ENCODE measurements at regions not wholly inside any gene's neighbourhood (a gene's known extent, or its start where the extent isn't known, plus 50 kb on each side); places are given as distances from the start of the nearest gene placed in this dataset.

DNA sequence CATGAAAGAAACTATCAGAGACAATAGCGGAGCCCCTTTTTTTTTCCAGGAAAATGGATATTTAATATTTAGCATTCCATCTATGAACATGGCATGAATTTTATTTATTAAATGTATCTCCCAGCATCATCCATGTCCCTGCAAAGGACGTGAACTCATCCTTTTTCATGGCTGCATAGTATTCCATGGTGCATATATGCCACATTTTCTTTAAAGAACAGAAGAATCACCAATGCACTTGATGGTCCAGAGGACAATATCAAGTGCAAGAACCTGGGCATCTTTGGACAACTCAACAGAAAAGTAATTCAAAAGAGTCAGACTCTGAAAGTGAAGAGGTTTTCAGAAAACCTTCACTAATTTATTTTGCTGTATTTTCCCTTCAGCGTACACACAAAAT is 133.0 kb upstream of the SLC7A14 start:
- TF ChIP-seq POLR2A (IDR thresholded peaks at IDR 0.05) (no peak), POLR2AphosphoS5 (IDR thresholded peaks at IDR 0.05) (no peak), EP300 (IDR thresholded peaks at IDR 0.05) (no peak)
- TF ChIP-seq, protein P1, sequence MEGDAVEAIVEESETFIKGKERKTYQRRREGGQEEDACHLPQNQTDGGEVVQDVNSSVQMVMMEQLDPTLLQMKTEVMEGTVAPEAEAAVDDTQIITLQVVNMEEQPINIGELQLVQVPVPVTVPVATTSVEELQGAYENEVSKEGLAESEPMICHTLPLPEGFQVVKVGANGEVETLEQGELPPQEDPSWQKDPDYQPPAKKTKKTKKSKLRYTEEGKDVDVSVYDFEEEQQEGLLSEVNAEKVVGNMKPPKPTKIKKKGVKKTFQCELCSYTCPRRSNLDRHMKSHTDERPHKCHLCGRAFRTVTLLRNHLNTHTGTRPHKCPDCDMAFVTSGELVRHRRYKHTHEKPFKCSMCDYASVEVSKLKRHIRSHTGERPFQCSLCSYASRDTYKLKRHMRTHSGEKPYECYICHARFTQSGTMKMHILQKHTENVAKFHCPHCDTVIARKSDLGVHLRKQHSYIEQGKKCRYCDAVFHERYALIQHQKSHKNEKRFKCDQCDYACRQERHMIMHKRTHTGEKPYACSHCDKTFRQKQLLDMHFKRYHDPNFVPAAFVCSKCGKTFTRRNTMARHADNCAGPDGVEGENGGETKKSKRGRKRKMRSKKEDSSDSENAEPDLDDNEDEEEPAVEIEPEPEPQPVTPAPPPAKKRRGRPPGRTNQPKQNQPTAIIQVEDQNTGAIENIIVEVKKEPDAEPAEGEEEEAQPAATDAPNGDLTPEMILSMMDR (IDR thresholded peaks at IDR 0.05) = no peak
- H3K4me1 ChIP-seq = no peaks in the 10 kb centered on the region
- no peak for ATAC-seq (ENCODE audit: low FRiP score in 2 of 2)
- H3K27me3 ChIP-seq = no peaks in the 10 kb centered on the region
- DNase-seq = no peak
- H3K9me3 ChIP-seq = no peaks in the 10 kb centered on the region
- WGBS, 2 donors = 89 to 91% methylated on average over 3 of the region's 3 CpGs
- no peaks in the 10 kb centered on the region for H3K36me3 ChIP-seq
- H3K27ac ChIP-seq = no peak overlapping the region
- H3K4me3 ChIP-seq = no peak overlapping the region

DNA sequence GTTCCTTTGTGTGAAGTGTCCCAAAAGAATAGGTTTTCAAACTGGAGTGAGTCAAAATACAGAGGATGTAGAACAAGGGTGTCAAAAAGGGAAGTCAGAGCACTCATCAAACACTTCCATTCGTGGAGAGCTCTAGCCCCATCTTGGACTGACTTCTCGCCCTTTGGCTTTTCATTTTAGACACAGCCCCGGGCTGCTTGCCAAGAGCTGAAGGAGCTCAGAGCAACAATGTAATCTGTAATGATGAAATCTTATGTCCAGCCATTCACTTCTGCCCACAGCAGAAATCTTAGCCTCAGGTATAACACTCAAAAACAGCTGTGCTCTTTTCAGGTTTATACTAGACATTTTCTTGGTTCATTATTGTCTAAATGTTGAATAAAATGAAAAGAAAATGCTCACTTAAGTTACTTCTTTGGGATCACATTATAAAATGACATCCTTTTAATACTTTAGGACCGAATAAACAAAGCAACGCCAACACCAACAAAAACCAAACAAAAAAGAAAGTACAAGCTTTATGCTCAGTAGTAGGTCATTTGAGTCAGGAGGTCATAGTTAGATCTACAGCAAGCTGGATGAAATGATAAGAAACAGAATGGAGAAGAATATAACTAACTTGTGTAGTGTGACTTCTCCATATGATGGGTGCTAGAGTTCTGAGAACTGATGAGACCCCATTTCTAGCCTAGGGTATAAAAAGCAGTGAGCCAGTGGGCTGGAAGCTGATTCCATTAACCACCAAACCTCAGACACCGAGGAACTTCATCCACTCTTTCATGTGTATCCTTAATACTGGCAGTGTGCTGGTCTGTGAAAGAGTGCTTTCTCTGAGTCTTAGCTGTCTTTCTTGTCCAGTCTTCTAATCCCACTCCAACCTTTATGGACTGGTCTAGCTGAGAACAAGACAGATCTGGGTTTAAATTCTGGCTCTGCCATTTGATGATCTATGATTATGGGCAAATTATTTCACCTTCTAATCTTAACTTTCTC is 131.8 kb upstream of the SLC7A14 start:
- H3K4me3 ChIP-seq = no peak overlapping the region
- 60 to 66% methylated on average over 6 of the region's 6 CpGs for WGBS, 2 donors
- ATAC-seq (ENCODE audit: low FRiP score in 2 of 2) = no peak
- H3K27ac ChIP-seq = no peak overlapping the region
- no peaks in the 10 kb centered on the region for H3K27me3 ChIP-seq
- no peaks in the 10 kb centered on the region for H3K9me3 ChIP-seq
- H3K36me3 ChIP-seq = no peaks in the 10 kb centered on the region
- peak in 1 of 2 donors; percentile 56 for DNase-seq
- peaks cover 0 to 2% (median 0%) of the 10 kb centered on the region in 4 donors for H3K4me1 ChIP-seq
- no peak for TF ChIP-seq POLR2AphosphoS5 (IDR thresholded peaks at IDR 0.05)
- TF ChIP-seq POLR2A (IDR thresholded peaks at IDR 0.05) = no peak
- no peak for TF ChIP-seq EP300 (IDR thresholded peaks at IDR 0.05)
- TF ChIP-seq, protein P1 (IDR thresholded peaks at IDR 0.05) = no peak

DNA sequence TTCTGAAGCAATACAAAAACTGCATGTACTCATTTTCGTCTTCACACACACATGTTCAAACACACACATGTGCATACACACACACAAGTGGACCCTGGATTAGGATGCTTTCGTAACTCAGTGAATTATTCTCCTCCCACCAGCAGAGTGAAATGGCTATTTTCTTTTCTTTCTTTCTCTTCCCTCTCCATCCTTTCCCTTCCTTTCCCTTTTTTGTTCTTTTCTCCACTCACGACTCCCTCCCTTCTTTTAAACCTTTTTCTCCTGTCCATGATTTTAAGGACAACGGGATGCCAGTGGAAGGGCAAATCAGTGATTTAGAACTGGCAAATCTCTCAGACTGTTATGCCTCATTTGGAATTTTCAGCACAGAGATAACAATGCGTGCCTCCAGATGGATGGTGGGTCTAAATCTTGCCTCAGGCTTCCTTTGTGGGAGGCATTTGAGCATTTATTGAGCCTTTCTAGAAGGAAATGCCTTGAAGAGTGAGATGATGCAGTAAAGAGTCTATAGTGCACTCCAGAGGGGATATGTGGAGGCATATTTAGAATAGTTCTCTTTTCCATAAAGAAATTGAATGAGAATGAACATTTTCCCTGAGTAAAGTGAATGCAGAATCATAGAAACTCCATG is 130.4 kb upstream of the SLC7A14 start:
- peaks cover 0 to 2% (median 0%) of the 10 kb centered on the region in 4 donors for H3K4me1 ChIP-seq
- TF ChIP-seq POLR2A (IDR thresholded peaks at IDR 0.05) (no peak), POLR2AphosphoS5 (IDR thresholded peaks at IDR 0.05) (no peak), EP300 (IDR thresholded peaks at IDR 0.05) (no peak)
- TF ChIP-seq, protein P1 (IDR thresholded peaks at IDR 0.05) = no peak
- no peaks in the 10 kb centered on the region for H3K9me3 ChIP-seq
- no peak overlapping the region for H3K4me3 ChIP-seq
- ATAC-seq (ENCODE audit: low FRiP score in 2 of 2) = no peak
- H3K27ac ChIP-seq = no peak overlapping the region
- H3K36me3 ChIP-seq = no peaks in the 10 kb centered on the region
- H3K27me3 ChIP-seq = no peaks in the 10 kb centered on the region
- 71 to 85% methylated on average over 5 of the region's 5 CpGs for WGBS, 2 donors
- DNase-seq = no peak

DNA sequence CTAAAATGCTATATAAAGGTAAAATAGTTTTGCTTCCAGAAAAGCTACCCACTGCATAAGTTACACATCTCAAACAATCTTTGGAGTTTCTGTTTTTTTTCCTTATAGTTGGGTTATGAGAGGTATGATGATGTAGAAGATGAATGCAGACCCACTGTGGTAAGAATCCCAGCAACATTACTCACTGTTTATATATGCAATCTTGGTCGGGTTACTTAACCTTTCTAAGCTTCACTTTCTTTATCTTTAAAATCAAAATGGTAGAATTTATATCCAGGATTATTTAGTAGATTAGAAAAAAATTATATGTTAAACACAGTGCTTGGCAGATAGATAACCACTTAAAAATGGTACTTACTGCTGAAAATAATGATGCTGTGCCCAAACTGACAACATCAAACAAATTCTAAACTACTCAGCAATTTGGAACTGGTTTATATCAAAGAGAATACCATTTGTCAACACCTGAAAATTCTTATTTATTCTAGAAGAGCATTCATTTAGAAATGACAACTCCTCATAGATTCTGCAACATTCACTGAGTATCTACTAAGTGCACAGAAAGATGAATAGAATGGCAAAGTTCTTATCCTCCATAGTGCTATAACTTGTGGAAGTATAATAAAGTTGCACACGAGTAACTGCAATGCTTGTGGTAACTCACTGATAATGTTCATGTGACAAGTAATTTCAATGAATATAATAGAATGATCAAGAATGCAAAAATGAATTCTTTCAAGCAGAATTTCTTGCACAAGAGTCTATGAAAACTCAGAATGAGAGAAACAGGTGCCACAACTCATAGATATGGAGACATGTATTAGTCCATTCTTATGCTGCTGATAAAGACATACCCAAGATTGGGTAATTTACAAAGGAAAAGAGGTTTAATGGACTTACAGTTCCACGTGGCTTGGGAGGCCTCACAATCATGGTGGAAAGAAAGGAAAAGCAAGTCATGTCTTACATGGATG is 129.0 kb upstream of the SLC7A14 start:
- H3K36me3 ChIP-seq = no peaks in the 10 kb centered on the region
- TF ChIP-seq, protein P1 (IDR thresholded peaks at IDR 0.05) = no peak
- TF ChIP-seq POLR2AphosphoS5 (IDR thresholded peaks at IDR 0.05) (no peak), POLR2A (IDR thresholded peaks at IDR 0.05) (no peak), EP300 (IDR thresholded peaks at IDR 0.05) (no peak)
- H3K9me3 ChIP-seq = peaks cover 0 to 6% (median 4%) of the 10 kb centered on the region in 4 donors
- 68 to 75% methylated on average over 3 of the region's 3 CpGs for WGBS, 2 donors
- H3K4me3 ChIP-seq = no peak overlapping the region
- H3K4me1 ChIP-seq = peaks cover 0 to 2% (median 0%) of the 10 kb centered on the region in 4 donors
- H3K27ac ChIP-seq = no peak overlapping the region
- DNase-seq (no peak), ATAC-seq (ENCODE audit: low FRiP score in 2 of 2) (no peak)
- H3K27me3 ChIP-seq = no peaks in the 10 kb centered on the region

Data from upper lobe of left lung (tissue), 6 donors.